ENCODE measurements at regions not wholly inside any gene's neighbourhood (a gene's known extent, or its start where the extent isn't known, plus 50 kb on each side); places are given as distances from the start of the nearest gene placed in this dataset.

DNA sequence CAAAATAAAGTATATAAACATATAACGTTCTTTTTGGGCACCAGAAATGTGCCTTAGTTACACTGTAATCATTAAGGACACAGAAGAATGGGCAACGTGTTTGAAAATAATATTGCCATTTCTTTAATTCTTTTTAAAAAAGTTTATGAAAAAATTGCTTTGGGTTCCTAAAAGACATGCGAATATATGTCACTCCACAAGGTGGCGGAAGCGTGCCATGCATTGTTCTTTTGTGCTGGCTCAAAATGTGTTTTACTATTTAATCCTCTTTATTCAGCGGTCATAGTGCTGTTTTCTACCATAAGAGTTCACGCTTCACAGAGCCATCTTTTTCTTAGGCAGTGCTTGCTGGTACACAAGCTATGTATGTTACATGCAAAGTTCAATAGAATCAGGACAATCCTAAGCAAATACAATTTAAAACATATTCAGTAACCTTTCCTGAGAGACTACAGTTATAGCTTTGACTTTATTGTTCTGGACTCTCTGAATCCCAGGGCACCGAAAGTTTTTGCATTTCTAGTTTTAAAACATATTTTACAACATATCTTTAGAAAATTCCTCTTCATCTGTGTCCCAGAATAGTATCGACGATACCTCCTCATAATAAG, 147.8 kb upstream of the ERBB4 start (continued):
- TF ChIP-seq, protein P1, sequence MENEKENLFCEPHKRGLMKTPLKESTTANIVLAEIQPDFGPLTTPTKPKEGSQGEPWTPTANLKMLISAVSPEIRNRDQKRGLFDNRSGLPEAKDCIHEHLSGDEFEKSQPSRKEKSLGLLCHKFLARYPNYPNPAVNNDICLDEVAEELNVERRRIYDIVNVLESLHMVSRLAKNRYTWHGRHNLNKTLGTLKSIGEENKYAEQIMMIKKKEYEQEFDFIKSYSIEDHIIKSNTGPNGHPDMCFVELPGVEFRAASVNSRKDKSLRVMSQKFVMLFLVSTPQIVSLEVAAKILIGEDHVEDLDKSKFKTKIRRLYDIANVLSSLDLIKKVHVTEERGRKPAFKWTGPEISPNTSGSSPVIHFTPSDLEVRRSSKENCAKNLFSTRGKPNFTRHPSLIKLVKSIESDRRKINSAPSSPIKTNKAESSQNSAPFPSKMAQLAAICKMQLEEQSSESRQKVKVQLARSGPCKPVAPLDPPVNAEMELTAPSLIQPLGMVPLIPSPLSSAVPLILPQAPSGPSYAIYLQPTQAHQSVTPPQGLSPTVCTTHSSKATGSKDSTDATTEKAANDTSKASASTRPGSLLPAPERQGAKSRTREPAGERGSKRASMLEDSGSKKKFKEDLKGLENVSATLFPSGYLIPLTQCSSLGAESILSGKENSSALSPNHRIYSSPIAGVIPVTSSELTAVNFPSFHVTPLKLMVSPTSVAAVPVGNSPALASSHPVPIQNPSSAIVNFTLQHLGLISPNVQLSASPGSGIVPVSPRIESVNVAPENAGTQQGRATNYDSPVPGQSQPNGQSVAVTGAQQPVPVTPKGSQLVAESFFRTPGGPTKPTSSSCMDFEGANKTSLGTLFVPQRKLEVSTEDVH (IDR thresholded peaks at IDR 0.05; ENCODE audit: low read depth, partially characterized antibody), result no peak
- TF ChIP-seq SUPT20H (IDR thresholded peaks at IDR 0.05; ENCODE audit: borderline replicate concordance, control insufficient read depth, low read depth, low read length) (no peak), JUND (IDR thresholded peaks at IDR 0.05; ENCODE audit: low read depth, low read length) (no peak), WRNIP1 (IDR thresholded peaks at IDR 0.05; ENCODE audit: borderline replicate concordance, low read depth, low read length) (no peak), ZNF24 (IDR thresholded peaks at IDR 0.05) (no peak), BRCA1 (IDR thresholded peaks at IDR 0.05; ENCODE audit: low read depth, low read length) (no peak), SREBF1 (IDR thresholded peaks at IDR 0.05; ENCODE audit: low read length) (no peak), ZBED1 (IDR thresholded peaks at IDR 0.05; ENCODE audit: borderline replicate concordance) (no peak), ZNF207 (IDR thresholded peaks at IDR 0.05; ENCODE audit: borderline replicate concordance) (no peak), POLR2A (IDR thresholded peaks at IDR 0.05; ENCODE audit: low read depth, low read length) (no peak), ZNF274 (IDR thresholded peaks at IDR 0.05; ENCODE audit: insufficient read depth, insufficient read length) (no peak), TCF12 (IDR thresholded peaks at IDR 0.05; ENCODE audit: low read depth, low read length) (no peak), FOXM1 (IDR thresholded peaks at IDR 0.05; ENCODE audit: low read depth, low read length) (0 out of 2 replicates have a peak, but pooled peaks have one; percentile 33), CREM (IDR thresholded peaks at IDR 0.05; ENCODE audit: low read depth) (0 out of 2 replicates have a peak, but pooled peaks have one; percentile 23), EP300 (IDR thresholded peaks at IDR 0.05; ENCODE audit: borderline replicate concordance in 1 of 2, control insufficient read depth in 1 of 2, low read depth in 2 of 2, low read length in 2 of 2) (no peak), TCF3 (IDR thresholded peaks at IDR 0.05; ENCODE audit: borderline replicate concordance, insufficient read depth, low read depth, low read length) (no peak), BMI1 (IDR thresholded peaks at IDR 0.05; ENCODE audit: borderline replicate concordance) (no peak), PAX5 (IDR thresholded peaks at IDR 0.05; ENCODE audit: borderline replicate concordance, low read depth, low read length) (no peak), NFYB (IDR thresholded peaks at IDR 0.05; ENCODE audit: insufficient read depth, low read depth, low read length) (no peak), STAT3 (IDR thresholded peaks at IDR 0.05; ENCODE audit: low read depth, low read length) (no peak), FOXK2 (IDR thresholded peaks at IDR 0.05) (no peak), CHD2 (IDR thresholded peaks at IDR 0.05; ENCODE audit: borderline replicate concordance, low read depth, low read length) (no peak)
- TF ChIP-seq, protein P2, sequence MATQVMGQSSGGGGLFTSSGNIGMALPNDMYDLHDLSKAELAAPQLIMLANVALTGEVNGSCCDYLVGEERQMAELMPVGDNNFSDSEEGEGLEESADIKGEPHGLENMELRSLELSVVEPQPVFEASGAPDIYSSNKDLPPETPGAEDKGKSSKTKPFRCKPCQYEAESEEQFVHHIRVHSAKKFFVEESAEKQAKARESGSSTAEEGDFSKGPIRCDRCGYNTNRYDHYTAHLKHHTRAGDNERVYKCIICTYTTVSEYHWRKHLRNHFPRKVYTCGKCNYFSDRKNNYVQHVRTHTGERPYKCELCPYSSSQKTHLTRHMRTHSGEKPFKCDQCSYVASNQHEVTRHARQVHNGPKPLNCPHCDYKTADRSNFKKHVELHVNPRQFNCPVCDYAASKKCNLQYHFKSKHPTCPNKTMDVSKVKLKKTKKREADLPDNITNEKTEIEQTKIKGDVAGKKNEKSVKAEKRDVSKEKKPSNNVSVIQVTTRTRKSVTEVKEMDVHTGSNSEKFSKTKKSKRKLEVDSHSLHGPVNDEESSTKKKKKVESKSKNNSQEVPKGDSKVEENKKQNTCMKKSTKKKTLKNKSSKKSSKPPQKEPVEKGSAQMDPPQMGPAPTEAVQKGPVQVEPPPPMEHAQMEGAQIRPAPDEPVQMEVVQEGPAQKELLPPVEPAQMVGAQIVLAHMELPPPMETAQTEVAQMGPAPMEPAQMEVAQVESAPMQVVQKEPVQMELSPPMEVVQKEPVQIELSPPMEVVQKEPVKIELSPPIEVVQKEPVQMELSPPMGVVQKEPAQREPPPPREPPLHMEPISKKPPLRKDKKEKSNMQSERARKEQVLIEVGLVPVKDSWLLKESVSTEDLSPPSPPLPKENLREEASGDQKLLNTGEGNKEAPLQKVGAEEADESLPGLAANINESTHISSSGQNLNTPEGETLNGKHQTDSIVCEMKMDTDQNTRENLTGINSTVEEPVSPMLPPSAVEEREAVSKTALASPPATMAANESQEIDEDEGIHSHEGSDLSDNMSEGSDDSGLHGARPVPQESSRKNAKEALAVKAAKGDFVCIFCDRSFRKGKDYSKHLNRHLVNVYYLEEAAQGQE (IDR thresholded peaks at IDR 0.05; ENCODE audit: low read depth, low read length), result no peak
- TF ChIP-seq, protein P3, sequence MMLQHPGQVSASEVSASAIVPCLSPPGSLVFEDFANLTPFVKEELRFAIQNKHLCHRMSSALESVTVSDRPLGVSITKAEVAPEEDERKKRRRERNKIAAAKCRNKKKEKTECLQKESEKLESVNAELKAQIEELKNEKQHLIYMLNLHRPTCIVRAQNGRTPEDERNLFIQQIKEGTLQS (IDR thresholded peaks at IDR 0.05; ENCODE audit: borderline replicate concordance, extremely low read depth, low read depth, low read length), result no peak
- TF ChIP-seq, protein P4, sequence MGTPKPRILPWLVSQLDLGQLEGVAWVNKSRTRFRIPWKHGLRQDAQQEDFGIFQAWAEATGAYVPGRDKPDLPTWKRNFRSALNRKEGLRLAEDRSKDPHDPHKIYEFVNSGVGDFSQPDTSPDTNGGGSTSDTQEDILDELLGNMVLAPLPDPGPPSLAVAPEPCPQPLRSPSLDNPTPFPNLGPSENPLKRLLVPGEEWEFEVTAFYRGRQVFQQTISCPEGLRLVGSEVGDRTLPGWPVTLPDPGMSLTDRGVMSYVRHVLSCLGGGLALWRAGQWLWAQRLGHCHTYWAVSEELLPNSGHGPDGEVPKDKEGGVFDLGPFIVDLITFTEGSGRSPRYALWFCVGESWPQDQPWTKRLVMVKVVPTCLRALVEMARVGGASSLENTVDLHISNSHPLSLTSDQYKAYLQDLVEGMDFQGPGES (IDR thresholded peaks at IDR 0.05), result no peak

All from GM12878 (cell line).